ENCODE measurements at regions not wholly inside any gene's neighbourhood (a gene's known extent, or its start where the extent isn't known, plus 50 kb on each side); places are given as distances from the start of the nearest gene placed in this dataset.

- H3K4me3 ChIP-seq (ENCODE audit: control insufficient read depth, low read depth, low read length), result no peak overlapping the region
- no peak for TF ChIP-seq CTCF (IDR thresholded peaks at IDR 0.05; ENCODE audit: control insufficient read depth, insufficient read depth, low read depth, low read length, missing control alignments)
- DNase-seq (ENCODE audit: low read depth), result no peak
Observed at GRCh38 chr16:26727848-26728247, 338.9 kb upstream of the C16orf82 start.

- TF ChIP-seq CTCF (IDR thresholded peaks at IDR 0.05; ENCODE audit: control insufficient read depth, insufficient read depth, low read depth, low read length, missing control alignments), result no peak
- DNase-seq (ENCODE audit: low read depth), result no peak
- H3K4me3 ChIP-seq (ENCODE audit: control insufficient read depth, low read depth, low read length), result no peak overlapping the region
Observed at GRCh38 chr16:26729951-26730541, 336.7 kb upstream of the C16orf82 start.

GRCh38 chr16:26731729-26732128, 335.0 kb upstream of the C16orf82 start:
- no peak for DNase-seq (ENCODE audit: low read depth)
- no peak for TF ChIP-seq CTCF (IDR thresholded peaks at IDR 0.05; ENCODE audit: control insufficient read depth, insufficient read depth, low read depth, low read length, missing control alignments)
- no peak overlapping the region for H3K4me3 ChIP-seq (ENCODE audit: control insufficient read depth, low read depth, low read length)

- no peak overlapping the region for H3K4me3 ChIP-seq (ENCODE audit: control insufficient read depth, low read depth, low read length)
- no peak for DNase-seq (ENCODE audit: low read depth)
- TF ChIP-seq CTCF (IDR thresholded peaks at IDR 0.05; ENCODE audit: control insufficient read depth, insufficient read depth, low read depth, low read length, missing control alignments), result no peak
Observed at GRCh38 chr16:26733710-26734109, 333.0 kb upstream of the C16orf82 start.

- DNase-seq (ENCODE audit: low read depth), result no peak
- no peak overlapping the region for H3K4me3 ChIP-seq (ENCODE audit: control insufficient read depth, low read depth, low read length)
- no peak for TF ChIP-seq CTCF (IDR thresholded peaks at IDR 0.05; ENCODE audit: control insufficient read depth, insufficient read depth, low read depth, low read length, missing control alignments)
Observed at GRCh38 chr16:26735521-26735920, 331.2 kb upstream of the C16orf82 start.

GRCh38 chr16:26736084-26736483, 330.6 kb upstream of the C16orf82 start:
- no peak for DNase-seq (ENCODE audit: low read depth)
- no peak overlapping the region for H3K4me3 ChIP-seq (ENCODE audit: control insufficient read depth, low read depth, low read length)
- no peak for TF ChIP-seq CTCF (IDR thresholded peaks at IDR 0.05; ENCODE audit: control insufficient read depth, insufficient read depth, low read depth, low read length, missing control alignments)

- H3K4me3 ChIP-seq (ENCODE audit: control insufficient read depth, low read depth, low read length), result no peak overlapping the region
- no peak for DNase-seq (ENCODE audit: low read depth)
- TF ChIP-seq CTCF (IDR thresholded peaks at IDR 0.05; ENCODE audit: control insufficient read depth, insufficient read depth, low read depth, low read length, missing control alignments), result no peak
Observed at GRCh38 chr16:26740771-26741170, 326.0 kb upstream of the C16orf82 start.

Data from AG09309 (cell line).